Small intestine (tissue), 7 donors: ENCODE measurements at regions not wholly inside any gene's neighbourhood (a gene's known extent, or its start where the extent isn't known, plus 50 kb on each side); places are given as distances from the start of the nearest gene placed in this dataset.
"Not testable (repeated sequence)": the region's sequence is repeated elsewhere in the genome, so short reads cannot be mapped to it uniquely, and the experiment has no call there.

ENCODE experiments used
- DNase-seq, 2 donors: peaks; one replicate each; pipeline versions ENCODE4 v3.0.0 to v3.0.0-alpha.2; 2013
- FAIRE-seq: peaks from 2 replicates; lab custom pipeline; 2012; peaks lifted over from hg19 to GRCh38; lab: Jason Lieb, UNC
- H3K27ac ChIP-seq, 3 donors: one replicate each; pipeline ENCODE4 v1.5.1; 2013; ENCODE audit warnings: low read length in 2 of 3, mild to moderate bottlenecking in 2 of 3, control low read depth in 1 of 3, inconsistent platforms in 1 of 3, low read depth in 1 of 3, moderate library complexity in 1 of 3
- H3K27me3 ChIP-seq, 3 donors: one replicate each; pipeline ENCODE4 v1.6.1; 2013; ENCODE audit warnings: low read length in 3 of 3, inconsistent platforms in 1 of 3; ENCODE audit not compliant: control insufficient read depth in 3 of 3, insufficient read depth in 3 of 3
- H3K36me3 ChIP-seq, 3 donors: one replicate each; pipeline ENCODE4 v1.6.1; 2013; ENCODE audit warnings: low read length in 3 of 3, inconsistent platforms in 1 of 3, low read depth in 1 of 3, mild to moderate bottlenecking in 1 of 3, moderate library complexity in 1 of 3; ENCODE audit not compliant: control insufficient read depth in 3 of 3, insufficient read depth in 2 of 3
- H3K4me1 ChIP-seq, 3 donors: one replicate each; pipeline ENCODE4 v1.6.1; 2013; ENCODE audit warnings: low read length in 2 of 3, inconsistent platforms in 1 of 3, low read depth in 1 of 3, mild to moderate bottlenecking in 1 of 3, moderate library complexity in 1 of 3; ENCODE audit not compliant: control insufficient read depth in 3 of 3, insufficient read depth in 2 of 3
- H3K4me3 ChIP-seq, 3 donors: one replicate each; pipeline ENCODE4 v1.5.1; 2013; ENCODE audit warnings: low read length in 3 of 3, control low read depth in 1 of 3, inconsistent platforms in 1 of 3, low read depth in 1 of 3, mild to moderate bottlenecking in 1 of 3, moderate library complexity in 1 of 3
- H3K9me3 ChIP-seq, 2 donors: one replicate each; pipeline ENCODE4 v1.6.1; 2013; ENCODE audit warnings: low read depth in 1 of 2, low read length in 1 of 2; ENCODE audit not compliant: control insufficient read depth in 2 of 2, insufficient read depth in 1 of 2
- WGBS, 3 donors: extraction: QIAGEN DNeasy Blood & Tissue Kit; methylation state at CpG; one replicate each; pipeline ENCODE4 v1.1.7; 2013; 5-methylcytosine and 5-hydroxymethylcytosine counted together
- donor health status: healthy with polysubstance abuse.
- donor health status: control.
- donor health status: control.
- donor health status: Bipolar disorder and iron deficiency.
- donor health status: healthy.

GRCh38 chr6:142016666-142017065, 116.1 kb upstream of the GJE1 start:
- not testable (repeated sequence) for H3K9me3 ChIP-seq, H3K36me3 ChIP-seq, H3K4me1 ChIP-seq, H3K27me3 ChIP-seq, FAIRE-seq, H3K4me3 ChIP-seq, DNase-seq, H3K27ac ChIP-seq
- 47 to 68% (median 49%) methylated on average over 3 to 4 of the region's 5 CpGs for WGBS, 3 donors

DNA sequence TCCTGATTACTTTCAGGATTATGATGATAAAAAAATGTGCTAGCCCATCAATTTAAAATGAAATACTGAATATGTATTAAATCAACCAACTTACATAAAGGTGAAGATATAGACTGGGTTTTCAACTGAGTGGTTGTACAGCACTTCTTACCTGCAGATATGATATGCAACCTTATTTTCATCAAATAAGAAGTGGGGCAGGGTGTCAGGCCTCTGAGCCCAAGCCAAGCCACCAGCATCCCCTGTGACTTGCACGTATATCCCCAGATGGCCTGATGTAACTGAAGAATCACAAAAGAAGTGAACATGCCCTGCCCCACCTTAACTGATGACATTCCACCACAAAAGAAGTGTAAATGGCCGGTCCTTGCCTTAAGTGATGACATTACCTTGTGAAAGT, 117.3 kb upstream of the GJE1 start:
- WGBS, 3 donors = 51 to 67% (median 57%) methylated on average over 1 to 2 of the region's 2 CpGs
- not testable (repeated sequence) for DNase-seq, H3K27me3 ChIP-seq, H3K4me1 ChIP-seq, H3K9me3 ChIP-seq, H3K4me3 ChIP-seq, H3K36me3 ChIP-seq, H3K27ac ChIP-seq, FAIRE-seq

- no peak for DNase-seq
- no peaks in the 10 kb centered on the region for H3K4me1 ChIP-seq
- no peak overlapping the region for H3K27ac ChIP-seq
- no peaks in the 10 kb centered on the region for H3K9me3 ChIP-seq
- FAIRE-seq = no peak
- WGBS, 3 donors = 13 to 16% (median 16%) methylated on average over 5 of the region's 5 CpGs
- no peaks in the 10 kb centered on the region for H3K27me3 ChIP-seq
- H3K36me3 ChIP-seq = no peaks in the 10 kb centered on the region
- H3K4me3 ChIP-seq = no peak overlapping the region
Observed at GRCh38 chr6:142015011-142015410, 117.7 kb upstream of the GJE1 start.

DNA sequence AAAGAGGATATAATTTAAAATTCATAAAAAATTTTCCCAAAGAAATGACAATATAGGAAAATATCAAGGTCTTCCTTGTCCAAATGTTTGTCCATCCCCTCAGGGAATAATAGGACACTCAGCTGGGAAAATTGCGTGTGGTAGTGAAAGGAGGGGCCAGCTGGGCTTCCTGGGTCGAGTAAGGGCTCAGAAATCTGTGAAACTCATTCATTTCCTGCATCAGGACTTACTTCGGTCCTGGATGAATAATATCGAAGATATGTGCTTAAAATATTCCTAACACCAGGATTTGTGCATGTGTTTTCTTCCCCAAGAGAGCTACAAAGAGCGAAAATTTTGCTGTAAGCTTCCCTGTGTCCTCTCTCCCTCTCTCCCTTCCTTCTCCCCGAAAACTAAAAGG, 118.2 kb upstream of the GJE1 start:
- Histone ChIP-seq H3K4me3 (no peak overlapping the region), H3K27ac (no peak overlapping the region), H3K36me3 (no peaks in the 10 kb centered on the region), H3K4me1 (no peaks in the 10 kb centered on the region), H3K9me3 (no peaks in the 10 kb centered on the region), H3K27me3 (no peaks in the 10 kb centered on the region)
- DNase-seq (no peak), FAIRE-seq (no peak)
- 14 to 22% (median 19%) methylated on average over 6 of the region's 6 CpGs for WGBS, 3 donors

- no peaks in the 10 kb centered on the region for H3K27me3 ChIP-seq
- 58 to 67% (median 61%) methylated on average over 4 of the region's 4 CpGs for WGBS, 3 donors
- no peaks in the 10 kb centered on the region for H3K36me3 ChIP-seq
- DNase-seq (no peak), FAIRE-seq (no peak)
- H3K4me3 ChIP-seq = no peak overlapping the region
- H3K9me3 ChIP-seq = no peaks in the 10 kb centered on the region
- no peak overlapping the region for H3K27ac ChIP-seq
- no peaks in the 10 kb centered on the region for H3K4me1 ChIP-seq
Observed at GRCh38 chr6:142013875-142014495, 118.7 kb upstream of the GJE1 start.

DNA sequence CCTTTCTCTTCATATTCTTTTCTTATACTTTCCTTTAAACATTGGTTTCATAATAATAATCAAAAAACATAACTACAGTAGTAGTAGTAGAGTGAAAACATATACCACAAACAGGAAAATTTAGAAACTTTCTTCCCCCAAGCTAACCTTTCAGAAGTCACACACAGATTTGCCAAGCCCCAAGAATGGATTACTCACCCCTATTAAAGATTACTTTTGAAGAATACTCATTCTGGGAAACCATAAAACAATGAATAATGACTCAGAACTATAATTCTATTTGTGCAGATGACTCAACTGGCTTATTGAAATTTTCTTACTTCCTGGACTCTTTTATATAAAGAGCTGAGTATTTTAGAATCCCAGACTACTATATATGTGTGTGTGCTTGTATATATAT, 119.4 kb upstream of the GJE1 start:
- no peak overlapping the region for H3K4me3 ChIP-seq
- no peaks in the 10 kb centered on the region for H3K9me3 ChIP-seq
- FAIRE-seq (no peak), DNase-seq (no peak)
- no peaks in the 10 kb centered on the region for H3K4me1 ChIP-seq
- no peaks in the 10 kb centered on the region for H3K27me3 ChIP-seq
- no peaks in the 10 kb centered on the region for H3K36me3 ChIP-seq
- H3K27ac ChIP-seq = no peak overlapping the region

DNA sequence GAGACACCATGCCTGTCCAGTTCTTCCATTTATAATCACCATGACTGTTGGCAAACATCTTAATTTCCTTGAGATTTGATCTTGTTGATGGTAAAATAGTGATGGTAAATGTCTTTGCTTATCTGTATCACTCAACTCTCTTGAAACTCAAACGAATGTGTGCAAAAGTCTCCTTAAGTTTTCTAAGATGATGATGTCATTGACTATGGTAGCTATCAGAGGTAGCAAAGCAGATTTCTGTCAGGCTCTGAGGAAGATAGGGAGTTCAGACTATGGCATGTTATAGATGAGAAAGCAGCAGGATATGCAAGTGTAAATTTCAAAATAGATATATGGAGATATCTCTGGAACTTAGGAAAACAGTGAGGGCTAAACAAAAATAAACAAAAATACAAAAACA, 121.0 kb upstream of the GJE1 start:
- no peaks in the 10 kb centered on the region for H3K27me3 ChIP-seq
- no peaks in the 10 kb centered on the region for H3K36me3 ChIP-seq
- no peak overlapping the region for H3K4me3 ChIP-seq
- no peaks in the 10 kb centered on the region for H3K4me1 ChIP-seq
- FAIRE-seq (no peak), DNase-seq (no peak)
- 62 to 70% (median 66%) methylated on average over 1 of the region's 1 CpG for WGBS, 3 donors
- H3K27ac ChIP-seq = no peak overlapping the region
- H3K9me3 ChIP-seq = no peaks in the 10 kb centered on the region

- no peak for DNase-seq
- H3K4me1 ChIP-seq = no peaks in the 10 kb centered on the region
- H3K27me3 ChIP-seq = no peaks in the 10 kb centered on the region
- no peak overlapping the region for H3K4me3 ChIP-seq
- no peak for FAIRE-seq
- no peaks in the 10 kb centered on the region for H3K9me3 ChIP-seq
- H3K27ac ChIP-seq = no peak overlapping the region
- no peaks in the 10 kb centered on the region for H3K36me3 ChIP-seq
Observed at GRCh38 chr6:142011156-142011555, 121.6 kb upstream of the GJE1 start.

DNA sequence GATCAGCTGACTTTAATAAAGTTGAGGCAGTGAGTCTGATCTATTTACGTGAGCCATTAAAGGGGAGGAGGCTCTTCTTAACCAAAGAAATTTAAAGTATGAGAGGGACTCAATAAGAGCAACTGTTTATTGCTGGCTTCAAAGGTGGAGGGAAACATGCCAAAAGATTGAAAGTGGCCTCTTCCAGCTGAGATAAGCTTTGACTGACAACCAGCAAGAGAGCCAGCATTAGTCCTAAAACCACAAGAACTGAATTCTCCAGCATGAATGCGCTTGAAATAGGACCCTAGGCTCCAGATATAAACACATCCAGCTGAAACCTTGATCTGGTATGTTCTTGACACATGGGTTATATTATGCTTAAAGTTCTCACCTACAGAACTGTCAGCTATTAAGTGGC, 123.1 kb upstream of the GJE1 start:
- no peak for FAIRE-seq

More for the DNA sequence above, 123.1 kb upstream of the GJE1 start:
- H3K27me3 ChIP-seq = no peaks in the 10 kb centered on the region
- H3K27ac ChIP-seq = no peak overlapping the region
- H3K4me3 ChIP-seq = no peak overlapping the region
- H3K4me1 ChIP-seq = no peaks in the 10 kb centered on the region
- WGBS, 3 donors = 41 to 66% (median 48%) methylated on average over 2 of the region's 2 CpGs
- H3K9me3 ChIP-seq = no peaks in the 10 kb centered on the region
- no peak for DNase-seq
- H3K36me3 ChIP-seq = no peaks in the 10 kb centered on the region
